ENCODE measurements at regions not wholly inside any gene's neighbourhood (a gene's known extent, or its start where the extent isn't known, plus 50 kb on each side); places are given as distances from the start of the nearest gene placed in this dataset.

GRCh38 chr14:85824526-85824925 is 294.6 kb downstream of the FLRT2 start (continued):
- TF ChIP-seq PRDM15 (CRISPR knock-in tag; IDR thresholded peaks at IDR 0.05) (no peak), EED (CRISPR knock-in tag; IDR thresholded peaks at IDR 0.05) (no peak), ZNF737 (CRISPR knock-in tag; IDR thresholded peaks at IDR 0.05; ENCODE audit: borderline replicate concordance) (no peak), CEBPG (CRISPR knock-in tag; IDR thresholded peaks at IDR 0.05) (no peak), CEBPZ (IDR thresholded peaks at IDR 0.05; ENCODE audit: low read length) (no peak), ZNF546 (CRISPR knock-in tag; conservative IDR thresholded peaks at IDR 0.05) (no peak), ERF (CRISPR knock-in tag; IDR thresholded peaks at IDR 0.05) (no peak), ELF1 (CRISPR knock-in tag; IDR thresholded peaks at IDR 0.05) (no peak)
